Thymus (tissue), 11 donors: ENCODE measurements at regions not wholly inside any gene's neighbourhood (a gene's known extent, or its start where the extent isn't known, plus 50 kb on each side); places are given as distances from the start of the nearest gene placed in this dataset.

Source experiments
- DNase-seq, 9 donors: peaks; one replicate each; pipeline ENCODE4 v3.0.0-alpha.2; 2013; ENCODE audit warnings: low spot score in 9 of 9, low read depth in 6 of 9, missing footprints in 1 of 9
- H3K27ac ChIP-seq, 2 donors: one replicate each; pipeline ENCODE4 v1.5.1; 2013; ENCODE audit warnings: control low read depth in 1 of 2, low read depth in 1 of 2, low read length in 1 of 2, mild to moderate bottlenecking in 1 of 2, moderate library complexity in 1 of 2
- H3K27me3 ChIP-seq, 2 donors: one replicate each; pipeline ENCODE4 v1.5.1; 2013; ENCODE audit warnings: low read length in 1 of 2; ENCODE audit not compliant: control insufficient read depth in 2 of 2, insufficient read depth in 1 of 2
- H3K36me3 ChIP-seq, 2 donors: one replicate each; pipeline ENCODE4 v1.5.1; 2013; ENCODE audit warnings: low read length in 1 of 2, mild to moderate bottlenecking in 1 of 2, moderate library complexity in 1 of 2; ENCODE audit not compliant: control insufficient read depth in 2 of 2, insufficient read depth in 2 of 2
- H3K4me1 ChIP-seq, 2 donors: one replicate each; pipeline ENCODE4 v1.5.1; 2013; ENCODE audit warnings: low read length in 2 of 2; ENCODE audit not compliant: control insufficient read depth in 2 of 2, insufficient read depth in 2 of 2
- H3K4me3 ChIP-seq, 2 donors: one replicate each; pipeline ENCODE4 v1.5.1; 2013; ENCODE audit warnings: low read length in 2 of 2, control low read depth in 1 of 2, mild to moderate bottlenecking in 1 of 2
- H3K9me3 ChIP-seq, 2 donors: one replicate each; pipeline ENCODE4 v1.5.1; 2013; ENCODE audit warnings: low read length in 1 of 2, mild to moderate bottlenecking in 1 of 2; ENCODE audit not compliant: control insufficient read depth in 2 of 2, insufficient read depth in 1 of 2
- WGBS: extraction: QIAGEN DNeasy Blood & Tissue Kit; methylation state at CpG from one replicate; pipeline ENCODE4 v1.1.7; 2013; 5-methylcytosine and 5-hydroxymethylcytosine counted together
- donor health status: healthy.

- DNase-seq: no peak
- H3K27me3 ChIP-seq: no peaks in the 10 kb centered on the region
- no peak overlapping the region for H3K4me3 ChIP-seq
- H3K4me1 ChIP-seq: no peaks in the 10 kb centered on the region
- no peak overlapping the region for H3K27ac ChIP-seq
- WGBS: 80% methylated on average over 8 of the region's 8 CpGs
- no peaks in the 10 kb centered on the region for H3K36me3 ChIP-seq
- no peaks in the 10 kb centered on the region for H3K9me3 ChIP-seq
Observed at GRCh38 chr19:28864024-28864503, 348.9 kb downstream of the UQCRFS1 start.

GRCh38 chr19:28862238-28862637, 350.7 kb downstream of the UQCRFS1 start:
- no peak for DNase-seq
- WGBS: 46% methylated on average over 3 of the region's 3 CpGs
- H3K36me3 ChIP-seq: no peaks in the 10 kb centered on the region
- H3K9me3 ChIP-seq: no peaks in the 10 kb centered on the region
- H3K4me1 ChIP-seq: no peaks in the 10 kb centered on the region
- H3K27ac ChIP-seq: no peak overlapping the region
- no peak overlapping the region for H3K4me3 ChIP-seq
- H3K27me3 ChIP-seq: no peaks in the 10 kb centered on the region

GRCh38 chr19:28859811-28860210, 353.1 kb downstream of the UQCRFS1 start:
- no peak for DNase-seq
- Histone ChIP-seq H3K4me3 (no peak overlapping the region), H3K36me3 (no peaks in the 10 kb centered on the region), H3K27me3 (no peaks in the 10 kb centered on the region), H3K9me3 (no peaks in the 10 kb centered on the region), H3K4me1 (no peaks in the 10 kb centered on the region), H3K27ac (no peak overlapping the region)
- 20% methylated on average over 6 of the region's 6 CpGs for WGBS

GRCh38 chr19:28858933-28859332, 354.0 kb downstream of the UQCRFS1 start:
- no peak for DNase-seq
- Histone ChIP-seq H3K36me3 (no peaks in the 10 kb centered on the region), H3K27me3 (no peaks in the 10 kb centered on the region), H3K27ac (no peak overlapping the region), H3K4me1 (no peaks in the 10 kb centered on the region), H3K4me3 (no peak overlapping the region), H3K9me3 (peaks cover 0 to 2% of the 10 kb centered on the region in 2 donors)
- WGBS: 91% methylated on average over 1 of the region's 1 CpG

GRCh38 chr19:28857967-28858366, 355.0 kb downstream of the UQCRFS1 start:
- H3K27me3 ChIP-seq: no peaks in the 10 kb centered on the region
- WGBS: 62% methylated on average over 3 of the region's 3 CpGs
- no peaks in the 10 kb centered on the region for H3K4me1 ChIP-seq
- no peaks in the 10 kb centered on the region for H3K36me3 ChIP-seq
- no peak overlapping the region for H3K4me3 ChIP-seq
- no peak overlapping the region for H3K27ac ChIP-seq
- peaks cover 0 to 2% of the 10 kb centered on the region in 2 donors for H3K9me3 ChIP-seq
- DNase-seq: no peak

GRCh38 chr19:28855216-28855615, 357.7 kb downstream of the UQCRFS1 start:
- WGBS: 82% methylated on average over 3 of the region's 3 CpGs
- no peak for DNase-seq
- Histone ChIP-seq H3K27ac (no peak overlapping the region), H3K27me3 (no peaks in the 10 kb centered on the region), H3K36me3 (no peaks in the 10 kb centered on the region), H3K9me3 (peaks cover 0 to 2% of the 10 kb centered on the region in 2 donors), H3K4me3 (no peak overlapping the region), H3K4me1 (no peaks in the 10 kb centered on the region)

- Histone ChIP-seq H3K4me3 (no peak overlapping the region), H3K9me3 (no peaks in the 10 kb centered on the region), H3K27ac (no peak overlapping the region), H3K36me3 (no peaks in the 10 kb centered on the region), H3K27me3 (no peaks in the 10 kb centered on the region), H3K4me1 (no peaks in the 10 kb centered on the region)
- no peak for DNase-seq
- 91% methylated on average over 4 of the region's 4 CpGs for WGBS
Observed at GRCh38 chr19:28847468-28847867, 365.5 kb downstream of the UQCRFS1 start.

GRCh38 chr19:28846094-28846812, 366.7 kb downstream of the UQCRFS1 start:
- H3K4me1 ChIP-seq: no peaks in the 10 kb centered on the region
- no peak for DNase-seq
- H3K4me3 ChIP-seq: no peak overlapping the region
- no peaks in the 10 kb centered on the region for H3K36me3 ChIP-seq
- 97% methylated on average over 4 of the region's 4 CpGs for WGBS
- H3K27me3 ChIP-seq: no peaks in the 10 kb centered on the region
- no peaks in the 10 kb centered on the region for H3K9me3 ChIP-seq
- H3K27ac ChIP-seq: no peak overlapping the region

- H3K36me3 ChIP-seq: no peaks in the 10 kb centered on the region
- no peak for DNase-seq
- 77% methylated on average over 6 of the region's 6 CpGs for WGBS
- no peak overlapping the region for H3K27ac ChIP-seq
- H3K27me3 ChIP-seq: no peaks in the 10 kb centered on the region
- no peaks in the 10 kb centered on the region for H3K9me3 ChIP-seq
- H3K4me1 ChIP-seq: no peaks in the 10 kb centered on the region
- no peak overlapping the region for H3K4me3 ChIP-seq
Observed at GRCh38 chr19:28843761-28844492, 369.0 kb downstream of the UQCRFS1 start.
